AG10803 (cell line): ENCODE measurements at regions not wholly inside any gene's neighbourhood (a gene's known extent, or its start where the extent isn't known, plus 50 kb on each side); places are given as distances from the start of the nearest gene placed in this dataset.

Experiments used
- DNase-seq: peaks from one replicate; pipeline ENCODE4 v3.0.0; 2010; ENCODE audit warnings: low read depth
- H3K4me3 ChIP-seq: 2 replicates; pipeline ENCODE4 v1.5.1; 2011; ENCODE audit warnings: mild to moderate bottlenecking, low read length, control low read depth
- CTCF ChIP-seq: conservative IDR thresholded peaks from 2 replicates; pipeline ENCODE4 v1.5.1; 2011; ENCODE audit warnings: mild to moderate bottlenecking, low read length, control low read depth, inconsistent platforms

DNA sequence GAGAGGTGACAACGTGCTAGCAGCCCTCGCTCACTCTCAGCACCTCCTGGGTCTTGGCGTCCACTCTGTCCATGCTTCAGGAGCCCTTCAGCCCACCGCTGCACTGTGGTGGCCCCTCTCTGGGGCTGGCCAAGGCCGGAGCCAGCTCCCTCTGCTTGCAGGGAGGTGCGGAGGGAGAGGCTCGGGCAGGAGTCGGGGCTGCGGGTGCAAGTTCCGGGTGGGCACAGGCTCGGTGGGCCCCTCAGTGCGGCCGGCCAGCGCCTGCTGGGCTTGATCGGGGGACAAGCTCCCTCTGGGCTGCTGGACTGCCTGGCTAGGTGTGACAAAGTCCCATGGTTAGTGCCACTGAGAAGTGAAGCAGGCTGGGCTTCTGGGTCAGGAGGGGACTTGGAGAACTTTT lies 245.8 kb downstream of the JRKL start:
- no peak for TF ChIP-seq CTCF
- no peak overlapping the region for H3K4me3 ChIP-seq
- DNase-seq, result no peak

DNA sequence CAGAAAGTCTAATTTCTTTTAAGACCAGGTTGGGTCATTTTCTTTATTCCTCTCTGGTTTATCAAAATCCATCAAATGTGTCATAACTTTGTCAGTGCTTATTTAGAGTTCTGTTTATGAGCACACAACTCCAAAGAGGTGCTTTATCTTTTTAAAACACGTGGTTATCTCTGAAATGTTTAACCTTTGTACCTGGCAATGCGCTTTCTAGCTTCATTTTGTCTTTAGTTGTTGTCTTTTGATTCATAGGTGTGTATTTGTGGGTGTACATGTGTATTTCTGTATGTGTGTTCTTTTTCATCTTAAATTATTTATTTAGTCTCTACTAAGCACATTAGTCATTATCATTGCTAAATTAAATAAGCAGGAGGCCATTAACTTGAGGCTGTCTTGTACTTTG lies 251.4 kb downstream of the JRKL start:
- no peak overlapping the region for H3K4me3 ChIP-seq
- no peak for DNase-seq
- TF ChIP-seq CTCF, result no peak

GRCh38 chr11:96642583-96642982 lies 252.8 kb downstream of the JRKL start:
- no peak for DNase-seq
- TF ChIP-seq CTCF, result no peak
- H3K4me3 ChIP-seq, result no peak overlapping the region

GRCh38 chr11:96643173-96643572 lies 253.4 kb downstream of the JRKL start:
- TF ChIP-seq CTCF, result no peak
- no peak for DNase-seq
- H3K4me3 ChIP-seq, result no peak overlapping the region

DNA sequence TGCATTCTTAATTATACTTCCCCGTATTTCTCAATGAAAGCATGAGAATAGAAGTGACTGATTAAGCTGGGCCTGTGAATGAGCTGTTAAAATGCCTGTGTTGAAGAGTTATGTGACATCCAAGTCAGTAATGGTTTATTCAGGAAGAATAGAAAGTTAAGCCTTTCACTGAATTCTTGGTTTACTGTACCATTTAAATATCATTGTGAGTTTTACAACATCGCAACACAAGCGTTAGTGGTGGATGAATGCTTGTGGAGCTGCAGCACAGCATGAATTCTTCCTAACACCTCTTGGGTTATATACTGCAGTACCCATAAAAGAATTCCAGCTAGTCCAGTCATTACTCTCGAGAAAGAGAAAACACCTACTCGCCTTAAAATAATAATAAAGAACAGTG lies 257.8 kb downstream of the JRKL start:
- DNase-seq, result no peak
- no peak for TF ChIP-seq CTCF
- no peak overlapping the region for H3K4me3 ChIP-seq

DNA sequence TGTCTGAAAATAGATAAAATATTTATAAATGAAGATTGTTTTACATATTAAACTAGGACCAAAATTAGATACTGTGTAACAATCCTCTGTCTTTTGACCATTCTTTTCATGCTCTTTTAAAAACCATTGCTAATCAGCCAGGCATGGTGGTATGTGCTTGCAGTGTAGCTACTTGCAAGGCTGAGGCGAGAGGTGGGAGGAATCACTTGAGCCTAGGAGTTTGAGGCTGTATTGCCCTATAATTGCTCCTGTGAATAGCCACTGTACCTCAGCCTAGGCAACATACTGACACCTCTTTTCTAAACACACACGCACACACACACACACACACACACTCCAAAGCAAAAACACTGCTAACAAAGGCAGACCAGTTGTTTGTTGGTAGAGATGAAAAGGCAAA lies 259.2 kb downstream of the JRKL start:
- TF ChIP-seq CTCF, result no peak
- H3K4me3 ChIP-seq, result no peak overlapping the region
- no peak for DNase-seq

DNA sequence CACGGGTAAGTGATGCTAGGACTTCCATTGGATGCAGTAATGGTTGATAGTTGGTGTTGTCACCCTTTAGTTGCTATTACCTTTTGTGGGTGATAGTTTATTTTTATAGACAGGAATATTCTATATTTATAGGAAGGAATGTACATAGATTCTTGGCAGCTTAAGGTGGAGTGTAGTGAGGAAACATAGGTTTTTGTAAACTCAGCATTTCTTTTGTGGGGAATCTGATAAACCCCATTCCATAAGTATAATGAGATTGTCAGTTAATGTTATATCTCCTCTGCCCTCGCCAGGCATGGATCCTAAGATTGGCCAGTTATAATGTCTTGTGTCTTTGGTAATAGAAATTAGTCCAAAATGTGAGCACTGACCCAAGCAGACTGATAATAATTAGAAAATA lies 262.7 kb downstream of the JRKL start:
- no peak for DNase-seq
- TF ChIP-seq CTCF, result no peak
- H3K4me3 ChIP-seq, result no peak overlapping the region
